SHP77 (cell line): ENCODE measurements at regions not wholly inside any gene's neighbourhood (a gene's known extent, or its start where the extent isn't known, plus 50 kb on each side); places are given as distances from the start of the nearest gene placed in this dataset.

ENCODE experiments used
- DNase-seq, 2 experiments: peaks; one replicate each; lab custom pipeline; 2025; lab: John Stamatoyannopoulos, UW

- no peak for DNase-seq
Measured at GRCh38 chr7:138257459-138258196, 181.4 kb downstream of the AKR1D1 start.

- no peak for DNase-seq
Measured at GRCh38 chr7:138258197-138258559, 181.9 kb downstream of the AKR1D1 start.

- no peak for DNase-seq
Measured at GRCh38 chr7:138259675-138260074, 183.4 kb downstream of the AKR1D1 start.

DNA sequence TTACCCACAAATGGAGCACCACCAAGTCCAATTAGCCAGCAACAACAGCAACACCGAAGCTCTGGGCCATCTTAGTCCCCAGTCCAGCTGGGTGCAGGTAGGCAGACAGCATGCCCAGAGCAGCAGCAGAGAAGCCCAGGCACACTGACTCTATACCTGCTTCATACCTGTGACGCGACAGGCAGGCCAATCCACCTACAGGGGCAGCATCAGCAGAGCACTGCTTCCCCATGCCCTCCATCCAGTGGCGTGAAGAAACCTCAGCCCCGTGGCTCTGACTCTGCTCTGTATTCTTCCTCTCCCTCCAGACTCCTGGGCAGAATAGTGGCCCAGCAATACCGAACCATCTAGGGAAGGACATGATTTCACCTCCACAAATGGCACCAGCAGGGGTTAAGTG lies 191.7 kb downstream of the AKR1D1 start:
- DNase-seq: no peak

DNA sequence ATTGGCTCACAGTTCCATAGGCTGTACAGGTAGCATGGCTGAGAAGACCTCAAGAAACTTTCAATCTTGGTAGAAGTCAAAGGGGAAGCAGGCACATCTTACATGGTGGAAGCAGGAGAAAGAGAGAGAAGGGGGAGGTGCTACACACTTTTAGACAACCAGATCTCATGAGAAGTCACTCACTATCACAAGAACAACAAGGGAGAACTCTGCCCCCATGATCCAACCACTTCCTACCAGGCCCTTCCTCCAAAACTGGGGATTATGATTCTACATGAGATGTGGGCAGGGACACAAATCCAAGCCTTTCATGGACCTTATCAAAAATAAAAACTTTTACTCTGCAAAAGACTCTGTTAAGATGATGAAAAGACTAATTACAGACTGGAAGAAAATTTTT lies 183.2 kb upstream of the TRIM24 start:
- no peak for DNase-seq

GRCh38 chr7:138278601-138279000 lies 181.5 kb upstream of the TRIM24 start:
- DNase-seq: no peak

DNA sequence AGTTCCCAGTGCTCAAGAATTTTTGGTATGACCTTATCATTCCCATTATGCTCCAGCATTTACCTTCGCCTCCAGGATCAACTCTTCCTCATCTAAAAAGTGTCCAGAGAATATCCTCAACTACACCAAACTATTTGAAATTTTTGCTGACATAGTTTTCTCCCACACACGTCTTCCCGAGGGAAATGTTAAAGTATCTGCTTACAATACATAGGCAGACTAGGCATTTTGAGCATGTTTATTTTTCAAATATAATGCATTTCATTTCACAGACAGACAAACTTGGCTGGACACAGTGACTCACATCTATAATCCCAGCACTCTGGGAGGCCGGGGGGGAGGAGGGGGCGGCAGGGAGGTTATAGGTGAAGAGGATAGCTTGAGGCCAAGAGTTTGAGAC lies 177.1 kb upstream of the TRIM24 start:
- DNase-seq: no peak

- DNase-seq: no peak
Measured at GRCh38 chr7:138285129-138285528, 174.9 kb upstream of the TRIM24 start.

GRCh38 chr7:138286846-138287245 lies 173.2 kb upstream of the TRIM24 start:
- no peak for DNase-seq

GRCh38 chr7:138287549-138287948 lies 172.5 kb upstream of the TRIM24 start:
- no peak for DNase-seq

- DNase-seq: no peak
Measured at GRCh38 chr7:138289082-138289481, 171.0 kb upstream of the TRIM24 start.

DNA sequence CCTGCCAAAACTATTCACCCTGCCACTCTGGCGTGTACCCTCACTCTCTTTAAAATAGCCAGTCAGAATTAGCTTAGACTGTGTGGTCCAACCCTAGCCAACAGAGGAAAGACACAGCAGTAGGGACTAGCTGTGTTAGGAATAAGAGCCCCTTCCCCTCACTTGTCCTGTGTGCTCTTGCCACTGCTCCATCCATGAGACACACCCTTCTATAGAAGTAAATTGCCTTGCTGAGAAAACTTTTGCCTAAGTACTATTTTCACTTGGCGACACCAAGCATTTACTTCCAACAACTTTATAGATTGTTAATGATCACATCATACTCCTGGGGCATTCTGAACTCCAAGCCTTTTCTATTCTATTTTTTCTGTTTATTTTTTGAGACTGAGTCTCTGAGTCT lies 170.2 kb upstream of the TRIM24 start:
- DNase-seq: no peak

GRCh38 chr7:138292951-138293350 lies 167.1 kb upstream of the TRIM24 start:
- DNase-seq: no peak

DNA sequence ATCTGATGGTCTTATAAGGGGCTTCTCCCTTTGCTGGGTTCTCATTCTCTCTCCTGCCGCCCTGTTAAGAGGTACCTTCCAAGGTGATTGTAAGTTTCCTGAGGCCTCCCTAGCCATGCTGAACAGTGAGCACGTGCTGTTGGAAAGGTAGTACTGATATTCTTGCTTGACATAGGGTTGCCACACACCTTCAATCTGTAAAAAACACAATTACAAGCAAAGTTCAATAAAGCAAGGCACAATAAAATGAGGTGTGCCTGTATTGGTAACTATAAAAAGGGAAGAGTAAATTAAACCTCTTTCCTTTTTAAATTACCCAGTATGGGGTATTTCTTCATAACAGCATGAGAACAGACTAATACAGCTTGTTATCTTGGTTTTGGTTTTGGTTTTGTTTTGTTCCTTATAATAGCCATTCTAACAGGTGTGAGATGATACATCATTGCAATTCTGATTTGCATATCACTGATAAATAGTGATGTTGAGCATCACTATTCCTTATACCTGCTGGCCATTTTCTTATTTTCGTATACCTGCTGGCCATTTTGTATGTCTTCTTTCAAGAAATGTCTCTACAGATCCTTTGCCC lies 164.9 kb upstream of the TRIM24 start:
- DNase-seq: no peak

DNA sequence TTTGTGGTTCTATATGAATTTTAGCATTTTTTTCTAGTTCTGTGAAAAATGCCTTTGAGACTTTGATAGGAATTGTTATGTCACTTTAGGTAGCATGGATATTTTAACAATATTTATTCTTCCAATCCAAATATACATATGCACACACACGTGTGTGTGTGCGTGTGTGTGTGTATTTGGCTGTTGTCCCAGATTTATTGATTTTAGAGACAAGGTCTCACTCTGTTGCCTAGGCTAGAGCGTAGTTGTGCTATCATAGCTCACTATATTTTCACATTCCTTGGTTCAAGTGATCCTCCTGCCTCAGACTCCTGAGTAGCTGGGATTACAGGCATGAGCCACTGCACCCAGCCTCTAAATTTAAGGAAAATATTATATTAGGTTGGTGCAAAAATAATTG lies 162.5 kb upstream of the TRIM24 start:
- DNase-seq: no peak

GRCh38 chr7:138299066-138299465 lies 161.0 kb upstream of the TRIM24 start:
- no peak for DNase-seq

GRCh38 chr7:138303230-138304070 lies 156.6 kb upstream of the TRIM24 start:
- DNase-seq: no peak

- no peak for DNase-seq
Measured at GRCh38 chr7:138304071-138304320, 156.1 kb upstream of the TRIM24 start.

GRCh38 chr7:138307633-138308032 lies 152.4 kb upstream of the TRIM24 start:
- no peak for DNase-seq

- no peak for DNase-seq
Measured at GRCh38 chr7:138308136-138308535, 151.9 kb upstream of the TRIM24 start.

DNA sequence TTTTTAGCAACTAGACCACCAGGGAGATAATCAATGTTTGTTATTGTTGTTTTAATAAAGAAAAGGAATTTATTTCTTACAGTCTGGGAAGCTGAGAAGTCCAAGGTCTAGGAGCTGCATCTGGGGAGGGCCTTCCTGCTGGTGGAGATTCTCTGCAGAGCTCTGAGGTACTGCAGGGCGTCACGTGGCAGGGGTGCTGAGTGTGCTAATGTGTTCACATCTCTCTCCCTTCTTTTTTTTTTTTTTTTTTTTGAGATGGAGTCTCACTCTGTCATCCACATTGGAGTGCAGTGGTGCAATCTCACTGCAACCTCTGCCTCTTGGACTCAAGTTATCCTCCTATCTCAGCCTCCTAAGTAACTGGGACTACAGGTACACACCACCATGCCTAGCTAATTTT lies 150.9 kb upstream of the TRIM24 start:
- DNase-seq: no peak

GRCh38 chr7:138313829-138314178 lies 146.3 kb upstream of the TRIM24 start:
- no peak for DNase-seq

- DNase-seq: no peak
Measured at GRCh38 chr7:138316421-138317043, 143.5 kb upstream of the TRIM24 start.
